OCI-M1 (cell line): ENCODE measurements at regions not wholly inside any gene's neighbourhood (a gene's known extent, or its start where the extent isn't known, plus 50 kb on each side); places are given as distances from the start of the nearest gene placed in this dataset.
A peak's percentile ranks its signal among the peaks of the same experiment; 100 is the strongest.
"Not testable (repeated sequence)": the region's sequence is repeated elsewhere in the genome, so short reads cannot be mapped to it uniquely, and the experiment has no call there.

Experiments
- DNase-seq: peaks from one replicate; lab custom pipeline; 2025; lab: John Stamatoyannopoulos, UW

GRCh38 chr5:176060472-176061268 is 92.6 kb upstream of the THOC3 start:
- not testable (repeated sequence) for DNase-seq

GRCh38 chr5:176061269-176061622 is 93.1 kb upstream of the THOC3 start:
- DNase-seq = not testable (repeated sequence)

- not testable (repeated sequence) for DNase-seq
Measured at GRCh38 chr5:176061660-176062059, 93.5 kb upstream of the THOC3 start.

GRCh38 chr5:176066262-176066945 is 98.3 kb upstream of the THOC3 start:
- DNase-seq = not testable (repeated sequence)

- DNase-seq = not testable (repeated sequence)
Measured at GRCh38 chr5:176067162-176067561, 99.0 kb upstream of the THOC3 start.

GRCh38 chr5:176067948-176068347 is 99.8 kb upstream of the THOC3 start:
- DNase-seq = not testable (repeated sequence)

GRCh38 chr5:176073996-176074571 is 106.0 kb upstream of the THOC3 start:
- DNase-seq = not testable (repeated sequence)

- DNase-seq = not testable (repeated sequence)
Measured at GRCh38 chr5:176083717-176084116, 115.6 kb upstream of the THOC3 start.

- DNase-seq = not testable (repeated sequence)
Measured at GRCh38 chr5:176103083-176103482, 135.0 kb upstream of the THOC3 start.

- DNase-seq = not testable (repeated sequence)
Measured at GRCh38 chr5:176112888-176113287, 125.3 kb upstream of the SIMC1 start.

GRCh38 chr5:176113673-176114335 is 124.4 kb upstream of the SIMC1 start:
- not testable (repeated sequence) for DNase-seq

- not testable (repeated sequence) for DNase-seq
Measured at GRCh38 chr5:176114825-176115224, 123.4 kb upstream of the SIMC1 start.

- not testable (repeated sequence) for DNase-seq
Measured at GRCh38 chr5:176117699-176118238, 120.5 kb upstream of the SIMC1 start.

GRCh38 chr5:176122361-176122760 is 115.9 kb upstream of the SIMC1 start:
- DNase-seq = not testable (repeated sequence)

GRCh38 chr5:176124120-176124519 is 114.1 kb upstream of the SIMC1 start:
- DNase-seq = not testable (repeated sequence)

- peak; percentile 56 for DNase-seq
Measured at GRCh38 chr5:176131771-176132170, 106.5 kb upstream of the SIMC1 start.

GRCh38 chr5:176132471-176133288 is 105.5 kb upstream of the SIMC1 start:
- no peak for DNase-seq

- no peak for DNase-seq
Measured at GRCh38 chr5:176133289-176133870, 104.8 kb upstream of the SIMC1 start.

GRCh38 chr5:176133877-176134276 is 104.3 kb upstream of the SIMC1 start:
- peak; percentile 19 for DNase-seq

- DNase-seq = peak; percentile 41
Measured at GRCh38 chr5:176134529-176135223, 103.5 kb upstream of the SIMC1 start.
